Breast epithelium (tissue), 4 donors: ENCODE measurements at regions not wholly inside any gene's neighbourhood (a gene's known extent, or its start where the extent isn't known, plus 50 kb on each side); places are given as distances from the start of the nearest gene placed in this dataset.
A peak's percentile ranks its signal among the peaks of the same experiment; 100 is the strongest.

Experiments used
- DNase-seq, 2 donors: peaks; one replicate each; pipeline ENCODE4 v3.0.0-alpha.2; 2019; ENCODE audit warnings: low spot score in 2 of 2
- H3K27ac ChIP-seq, 2 donors: fragments of 200-600 bp; sonication (generic) in 1 of 2; one replicate each; pipeline ENCODE4 v1.5.1; 2016 to 2019; ENCODE audit warnings: mild to moderate bottlenecking in 1 of 2
- H3K27me3 ChIP-seq, 2 donors: fragments of 200-600 bp; sonication (generic) in 1 of 2; one replicate each; pipeline versions ENCODE4 v1.5.1 to v1.6.0; 2017 to 2019; ENCODE audit warnings: control low read depth in 1 of 2, mild to moderate bottlenecking in 1 of 2
- H3K36me3 ChIP-seq: fragments of 200-600 bp; one replicate; pipeline ENCODE4 v1.5.1; 2019
- H3K4me1 ChIP-seq, 2 donors: fragments of 200-600 bp; sonication (generic); one replicate each; pipeline ENCODE4 v1.5.1; 2016 to 2019; ENCODE audit warnings: control low read depth in 1 of 2
- H3K4me3 ChIP-seq, 3 donors: fragments of 200-600 bp; sonication (generic); 1 replicate in 2 of 3; 2 replicates in 1 of 3; pipeline ENCODE4 v1.5.1; 2016 to 2019; ENCODE audit warnings: mild to moderate bottlenecking in 3 of 3, moderate library complexity in 2 of 3
- H3K9me3 ChIP-seq, 2 donors: fragments of 200-600 bp; sonication (generic) in 1 of 2; one replicate each; pipeline ENCODE4 v1.5.1; 2016 to 2019; ENCODE audit warnings: control low read depth in 1 of 2
- CTCF ChIP-seq, 3 donors: fragments of 450-650 bp; IDR thresholded peaks; one replicate each; pipeline ENCODE4 v1.5.1; 2016 to 2017; ENCODE audit warnings: antibody characterized with exemption in 3 of 3, mild to moderate bottlenecking in 3 of 3, moderate library complexity in 3 of 3
- POLR2A ChIP-seq: fragments of 450-650 bp; IDR thresholded peaks from one replicate; pipeline ENCODE4 v1.6.1; 2016; ENCODE audit warnings: antibody characterized with exemption, mild to moderate bottlenecking, moderate library complexity
- POLR2AphosphoS5 ChIP-seq, 3 donors: sonication (generic); formaldehyde crosslinking; IDR thresholded peaks; one replicate each; pipeline ENCODE4 v1.6.1; 2017; ENCODE audit warnings: antibody characterized with exemption in 3 of 3
- intact Hi-C: fragments of 100-400 bp; cut with DNase I; formaldehyde crosslinking; loops from one replicate; pipeline ENCODE4 v1.15.1; 2023; ENCODE audit warnings: low total_unique reads

- DNase-seq, result peak in 1 of 2 donors; percentile 37
- Histone ChIP-seq H3K9me3 (no peaks in the 10 kb centered on the region), H3K36me3 (no peaks in the 10 kb centered on the region), H3K27ac (peak overlapping the region; percentile 68 to 78), H3K27me3 (no peaks in the 10 kb centered on the region), H3K4me1 (peaks cover 0 to 5% of the 10 kb centered on the region in 2 donors), H3K4me3 (no peak overlapping the region)
- no peak for TF ChIP-seq CTCF (IDR thresholded peaks at IDR 0.05)
- no peak for TF ChIP-seq POLR2A
- TF ChIP-seq POLR2AphosphoS5 (IDR thresholded peaks at IDR 0.05), result no peak
- intact Hi-C loops, result no loop called here
Observed at GRCh38 chr10:78763651-78764395, 304.9 kb upstream of the ZMIZ1 start.

DNA sequence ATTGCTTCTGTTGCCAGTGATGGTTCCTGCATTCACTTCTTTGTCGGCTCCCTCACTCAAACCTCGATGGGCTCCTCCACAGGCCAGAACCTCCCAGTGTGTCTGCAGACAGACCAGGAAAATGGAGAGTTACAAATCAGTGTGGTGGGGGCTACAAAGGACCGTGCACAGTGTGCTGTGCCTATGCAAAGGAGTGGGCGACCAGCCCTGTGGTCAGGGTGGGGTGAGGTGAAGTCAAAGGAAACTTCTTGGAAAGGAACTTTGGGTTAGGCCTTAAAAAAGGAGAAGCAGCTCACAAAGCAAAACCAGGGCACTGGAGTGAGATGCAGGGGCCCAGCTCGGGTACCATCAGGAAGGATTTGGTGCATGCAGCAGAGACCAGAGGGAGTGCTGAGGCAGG lies 304.3 kb upstream of the ZMIZ1 start:
- H3K36me3 ChIP-seq, result no peaks in the 10 kb centered on the region
- no peak overlapping the region for H3K4me3 ChIP-seq
- H3K27me3 ChIP-seq, result no peaks in the 10 kb centered on the region
- H3K4me1 ChIP-seq, result peaks cover 0 to 5% of the 10 kb centered on the region in 2 donors
- H3K27ac ChIP-seq, result peak overlapping the region; percentile 68 to 78
- no peak for DNase-seq
- TF ChIP-seq POLR2AphosphoS5 (IDR thresholded peaks at IDR 0.05), result no peak
- no peak for TF ChIP-seq POLR2A
- no peak for TF ChIP-seq CTCF (IDR thresholded peaks at IDR 0.05)
- no peaks in the 10 kb centered on the region for H3K9me3 ChIP-seq
- intact Hi-C loops, result no loop called here

DNA sequence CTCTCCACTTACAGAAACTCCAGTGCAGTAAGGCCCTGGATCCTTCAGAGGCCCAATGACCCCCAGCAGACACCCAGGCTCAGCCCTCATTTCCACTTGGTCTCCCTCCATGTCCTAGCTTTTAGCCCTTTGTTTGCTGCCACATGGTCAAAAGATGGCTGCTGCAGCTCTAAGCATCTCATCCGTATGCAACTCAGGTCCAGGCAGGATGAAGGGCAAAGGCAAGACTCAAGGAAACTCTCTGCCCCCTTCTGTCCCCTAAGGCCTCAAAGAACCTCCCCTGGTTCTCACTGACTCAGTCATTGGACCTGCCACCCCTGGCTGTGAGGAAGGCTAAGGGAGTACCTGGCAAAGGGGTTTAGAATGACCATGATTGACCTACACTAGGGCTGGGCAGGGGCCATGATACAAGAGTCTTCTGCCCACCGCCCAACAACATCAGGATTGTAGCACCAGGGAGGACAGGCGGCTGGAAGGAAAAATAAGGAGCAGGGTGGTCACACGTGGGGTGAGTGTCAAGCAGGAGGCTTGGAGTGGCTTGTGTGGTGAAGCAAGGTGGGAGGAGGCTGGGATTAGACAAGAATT lies 303.8 kb upstream of the ZMIZ1 start:
- TF ChIP-seq POLR2AphosphoS5 (IDR thresholded peaks at IDR 0.05) (no peak), POLR2A (no peak), CTCF (IDR thresholded peaks at IDR 0.05) (no peak)
- no peaks in the 10 kb centered on the region for H3K27me3 ChIP-seq
- H3K4me1 ChIP-seq, result peaks cover 0 to 5% of the 10 kb centered on the region in 2 donors
- no peak overlapping the region for H3K27ac ChIP-seq
- no peaks in the 10 kb centered on the region for H3K9me3 ChIP-seq
- intact Hi-C loops, result no loop called here
- DNase-seq, result peak in 1 of 2 donors; percentile 34
- H3K36me3 ChIP-seq, result no peaks in the 10 kb centered on the region
- H3K4me3 ChIP-seq, result no peak overlapping the region

GRCh38 chr10:78765726-78766335 lies 302.9 kb upstream of the ZMIZ1 start:
- H3K9me3 ChIP-seq, result no peaks in the 10 kb centered on the region
- H3K27ac ChIP-seq, result no peak overlapping the region
- H3K27me3 ChIP-seq, result no peaks in the 10 kb centered on the region
- TF ChIP-seq POLR2AphosphoS5 (IDR thresholded peaks at IDR 0.05) (no peak), CTCF (IDR thresholded peaks at IDR 0.05) (no peak)
- no peak overlapping the region for H3K4me3 ChIP-seq
- no peak for DNase-seq
- no peaks in the 10 kb centered on the region for H3K36me3 ChIP-seq
- intact Hi-C loops, result no loop called here
- H3K4me1 ChIP-seq, result peaks cover 0 to 5% of the 10 kb centered on the region in 2 donors

DNA sequence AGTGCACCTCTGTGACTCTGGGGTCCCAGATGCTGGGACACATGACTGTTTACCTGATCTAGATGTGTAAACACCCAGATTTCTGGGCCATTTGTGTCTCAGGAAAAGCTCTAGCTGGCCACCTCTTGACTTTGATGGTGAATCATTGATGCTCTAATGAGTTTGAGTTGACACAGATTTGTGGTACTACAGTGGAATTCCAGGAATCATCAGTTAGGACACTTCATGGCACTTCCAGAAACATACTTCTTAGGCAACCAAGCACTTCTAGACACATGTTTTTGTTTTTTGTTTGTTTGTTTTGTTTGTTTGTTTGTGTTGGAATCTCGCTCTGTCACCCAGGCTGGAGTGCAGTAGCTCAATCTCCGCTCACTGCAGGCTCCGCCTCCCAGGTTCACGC lies 302.2 kb upstream of the ZMIZ1 start:
- intact Hi-C loops, result no loop called here
- peaks cover 0 to 5% of the 10 kb centered on the region in 2 donors for H3K4me1 ChIP-seq
- DNase-seq, result no peak
- TF ChIP-seq POLR2AphosphoS5 (IDR thresholded peaks at IDR 0.05) (no peak), CTCF (IDR thresholded peaks at IDR 0.05) (no peak), POLR2A (no peak)
- H3K36me3 ChIP-seq, result no peaks in the 10 kb centered on the region
- H3K4me3 ChIP-seq, result no peak overlapping the region
- no peak overlapping the region for H3K27ac ChIP-seq
- H3K27me3 ChIP-seq, result no peaks in the 10 kb centered on the region
- H3K9me3 ChIP-seq, result no peaks in the 10 kb centered on the region
